ENCODE measurements at regions not wholly inside any gene's neighbourhood (a gene's known extent, or its start where the extent isn't known, plus 50 kb on each side); places are given as distances from the start of the nearest gene placed in this dataset.

DNA sequence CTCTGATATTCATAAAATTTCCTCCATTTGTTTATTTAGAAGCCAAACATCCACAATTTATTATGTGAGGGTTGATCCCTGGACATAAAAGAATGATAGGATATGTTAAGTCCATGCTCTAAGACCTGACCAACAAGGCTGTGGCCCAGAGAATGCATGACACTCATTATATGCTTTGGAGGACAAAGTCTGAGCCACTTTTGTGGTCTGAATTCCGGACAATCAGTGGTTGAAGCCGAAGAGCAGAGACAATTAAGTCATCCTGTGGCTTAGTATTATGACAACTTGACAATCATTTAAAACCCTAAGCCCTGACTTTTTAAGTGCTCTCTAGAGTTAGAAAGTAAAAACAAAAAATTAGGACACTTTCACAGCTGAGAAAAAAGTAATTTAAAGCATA, 483.3 kb downstream of the PLCL1 start:
- H4K20me1 ChIP-seq (ENCODE audit: insufficient read depth): no peaks in the 10 kb centered on the region
- no peaks in the 10 kb centered on the region for H3K9me3 ChIP-seq
- no peaks in the 10 kb centered on the region for H3F3A ChIP-seq (replicated peaks; ENCODE audit: insufficient read depth)
- no peaks in the 10 kb centered on the region for H3K4me1 ChIP-seq (ENCODE audit: control insufficient read depth in 1 of 2, insufficient read depth in 2 of 2, low read depth in 1 of 2, low read length in 1 of 2)
- no peaks in the 10 kb centered on the region for H3K79me2 ChIP-seq (ENCODE audit: insufficient read depth)
- H3K4me2 ChIP-seq: no peak overlapping the region
- CTCF ChIA-PET: interaction anchor here (3.1 kb wide), 1 partner anchor 9 kb away, joined by 17 read pairs; no protein-coding TSS in a partner anchor
- no peak overlapping the region for H3K27ac ChIP-seq (ENCODE audit: low read depth in 2 of 2, low read length in 1 of 2)
- POLR2A ChIA-PET: no interaction called here
- H3K27me3 ChIP-seq (ENCODE audit: insufficient read depth): no peaks in the 10 kb centered on the region; the same call in 1 of the 2 replicates
- no peak overlapping the region for H3K4me3 ChIP-seq (ENCODE audit: low read depth in 2 of 2, low read length in 1 of 2)
- 53% methylated on average over 2 of the region's 2 CpGs for WGBS (ENCODE audit: low lambda C conversion rate)
- no peak for TF ChIP-seq POLR2AphosphoS5 (IDR thresholded peaks at IDR 0.05; ENCODE audit: low read depth, low read length)
- no peak for TF ChIP-seq RAD21 (IDR thresholded peaks at IDR 0.05; ENCODE audit: low read length)
- no peak for TF ChIP-seq EZH2phosphoT487 (IDR thresholded peaks at IDR 0.05; ENCODE audit: borderline replicate concordance, low read depth)
- TF ChIP-seq YY1 (IDR thresholded peaks at IDR 0.05; ENCODE audit: low read depth): no peak
- TF ChIP-seq, protein P1, sequence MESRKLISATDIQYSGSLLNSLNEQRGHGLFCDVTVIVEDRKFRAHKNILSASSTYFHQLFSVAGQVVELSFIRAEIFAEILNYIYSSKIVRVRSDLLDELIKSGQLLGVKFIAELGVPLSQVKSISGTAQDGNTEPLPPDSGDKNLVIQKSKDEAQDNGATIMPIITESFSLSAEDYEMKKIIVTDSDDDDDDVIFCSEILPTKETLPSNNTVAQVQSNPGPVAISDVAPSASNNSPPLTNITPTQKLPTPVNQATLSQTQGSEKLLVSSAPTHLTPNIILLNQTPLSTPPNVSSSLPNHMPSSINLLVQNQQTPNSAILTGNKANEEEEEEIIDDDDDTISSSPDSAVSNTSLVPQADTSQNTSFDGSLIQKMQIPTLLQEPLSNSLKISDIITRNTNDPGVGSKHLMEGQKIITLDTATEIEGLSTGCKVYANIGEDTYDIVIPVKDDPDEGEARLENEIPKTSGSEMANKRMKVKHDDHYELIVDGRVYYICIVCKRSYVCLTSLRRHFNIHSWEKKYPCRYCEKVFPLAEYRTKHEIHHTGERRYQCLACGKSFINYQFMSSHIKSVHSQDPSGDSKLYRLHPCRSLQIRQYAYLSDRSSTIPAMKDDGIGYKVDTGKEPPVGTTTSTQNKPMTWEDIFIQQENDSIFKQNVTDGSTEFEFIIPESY (IDR thresholded peaks at IDR 0.05; ENCODE audit: borderline replicate concordance, low read depth): no peak
- no peak for TF ChIP-seq FOXM1 (IDR thresholded peaks at IDR 0.05; ENCODE audit: low read depth)
- TF ChIP-seq NFIC (IDR thresholded peaks at IDR 0.05; ENCODE audit: borderline replicate concordance): no peak
- TF ChIP-seq CHD2 (IDR thresholded peaks at IDR 0.05; ENCODE audit: low read length, partially characterized antibody): no peak
- no peak for TF ChIP-seq NRF1 (IDR thresholded peaks at IDR 0.05; ENCODE audit: low read depth, low read length)
- TF ChIP-seq, protein P2, sequence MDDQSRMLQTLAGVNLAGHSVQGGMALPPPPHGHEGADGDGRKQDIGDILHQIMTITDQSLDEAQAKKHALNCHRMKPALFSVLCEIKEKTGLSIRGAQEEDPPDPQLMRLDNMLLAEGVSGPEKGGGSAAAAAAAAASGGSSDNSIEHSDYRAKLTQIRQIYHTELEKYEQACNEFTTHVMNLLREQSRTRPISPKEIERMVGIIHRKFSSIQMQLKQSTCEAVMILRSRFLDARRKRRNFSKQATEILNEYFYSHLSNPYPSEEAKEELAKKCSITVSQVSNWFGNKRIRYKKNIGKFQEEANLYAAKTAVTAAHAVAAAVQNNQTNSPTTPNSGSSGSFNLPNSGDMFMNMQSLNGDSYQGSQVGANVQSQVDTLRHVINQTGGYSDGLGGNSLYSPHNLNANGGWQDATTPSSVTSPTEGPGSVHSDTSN (IDR thresholded peaks at IDR 0.05): no peak
- no peak for TF ChIP-seq FOSL2 (IDR thresholded peaks at IDR 0.05; ENCODE audit: borderline replicate concordance, low read depth)
- TF ChIP-seq, protein P3, sequence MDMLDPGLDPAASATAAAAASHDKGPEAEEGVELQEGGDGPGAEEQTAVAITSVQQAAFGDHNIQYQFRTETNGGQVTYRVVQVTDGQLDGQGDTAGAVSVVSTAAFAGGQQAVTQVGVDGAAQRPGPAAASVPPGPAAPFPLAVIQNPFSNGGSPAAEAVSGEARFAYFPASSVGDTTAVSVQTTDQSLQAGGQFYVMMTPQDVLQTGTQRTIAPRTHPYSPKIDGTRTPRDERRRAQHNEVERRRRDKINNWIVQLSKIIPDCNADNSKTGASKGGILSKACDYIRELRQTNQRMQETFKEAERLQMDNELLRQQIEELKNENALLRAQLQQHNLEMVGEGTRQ (IDR thresholded peaks at IDR 0.05; ENCODE audit: borderline replicate concordance, low read depth, low read length): no peak
- TF ChIP-seq EP300 (IDR thresholded peaks at IDR 0.05; ENCODE audit: borderline replicate concordance in 1 of 2, low read depth in 1 of 2, low read length in 1 of 2): no peak
- TF ChIP-seq, protein P4, sequence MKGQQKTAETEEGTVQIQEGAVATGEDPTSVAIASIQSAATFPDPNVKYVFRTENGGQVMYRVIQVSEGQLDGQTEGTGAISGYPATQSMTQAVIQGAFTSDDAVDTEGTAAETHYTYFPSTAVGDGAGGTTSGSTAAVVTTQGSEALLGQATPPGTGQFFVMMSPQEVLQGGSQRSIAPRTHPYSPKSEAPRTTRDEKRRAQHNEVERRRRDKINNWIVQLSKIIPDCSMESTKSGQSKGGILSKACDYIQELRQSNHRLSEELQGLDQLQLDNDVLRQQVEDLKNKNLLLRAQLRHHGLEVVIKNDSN (IDR thresholded peaks at IDR 0.05; ENCODE audit: borderline replicate concordance, low read depth): no peak
- TF ChIP-seq GATA2 (CRISPR knock-in tag; IDR thresholded peaks at IDR 0.05): no peak
- TF ChIP-seq, protein P5, sequence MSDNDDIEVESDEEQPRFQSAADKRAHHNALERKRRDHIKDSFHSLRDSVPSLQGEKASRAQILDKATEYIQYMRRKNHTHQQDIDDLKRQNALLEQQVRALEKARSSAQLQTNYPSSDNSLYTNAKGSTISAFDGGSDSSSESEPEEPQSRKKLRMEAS (IDR thresholded peaks at IDR 0.05; ENCODE audit: low read depth): no peak
- no peak for TF ChIP-seq GABPA (IDR thresholded peaks at IDR 0.05; ENCODE audit: low read depth)
- H3K9ac ChIP-seq: no peak overlapping the region
- H3K36me3 ChIP-seq (replicated peaks in 1 of 2; ENCODE audit: control insufficient read depth in 1 of 2, insufficient read depth in 2 of 2, low read length in 1 of 2): no peaks in the 10 kb centered on the region
- DNase-seq: no peak
- no peaks in the 10 kb centered on the region for H3K9me2 ChIP-seq
- no peak overlapping the region for H2AFZ ChIP-seq (ENCODE audit: low read depth)
